ENCODE measurements at regions not wholly inside any gene's neighbourhood (a gene's known extent, or its start where the extent isn't known, plus 50 kb on each side); places are given as distances from the start of the nearest gene placed in this dataset.

DNA sequence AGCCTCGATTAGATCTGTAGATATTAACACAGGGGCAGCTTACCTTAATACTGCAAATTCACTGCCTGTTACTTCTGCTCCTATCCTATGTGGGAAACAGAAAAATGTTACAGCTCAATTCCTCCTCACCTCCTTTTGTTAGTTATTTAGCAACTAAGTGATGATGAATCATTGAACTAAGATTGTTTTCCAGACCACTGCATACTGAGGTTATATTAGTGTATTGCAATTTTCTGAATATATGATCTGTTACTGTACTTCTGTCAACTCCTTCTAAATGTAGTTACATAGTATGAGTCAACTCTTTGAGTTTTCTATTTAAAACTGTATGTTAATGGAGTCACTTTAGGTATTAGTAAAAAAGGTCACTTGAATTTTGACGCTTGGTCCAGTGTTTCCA lies 331.5 kb upstream of the SLCO3A1 start:
- ATAC-seq = no peak
- Histone ChIP-seq H3K4me3 (replicated peaks in 1 of 2; ENCODE audit: low read depth in 1 of 2, low read length in 2 of 2) (no peak overlapping the region), H3K9me2 (ENCODE audit: insufficient read depth) (no peaks in the 10 kb centered on the region), H3K36me3 (ENCODE audit: control insufficient read depth in 1 of 2, insufficient read depth in 2 of 2, low read length in 2 of 2) (no peaks in the 10 kb centered on the region), H3K4me1 (ENCODE audit: control insufficient read depth in 1 of 2, insufficient read depth in 2 of 2, low read length in 2 of 2) (no peaks in the 10 kb centered on the region), H2AFZ (ENCODE audit: low read depth, low read length, poor library complexity, severe bottlenecking) (no peak overlapping the region), H3K27me3 (ENCODE audit: insufficient read depth, low read length) (peaks cover 5% of the 10 kb centered on the region; the same call in 1 of the 2 replicates), H3K79me2 (ENCODE audit: insufficient read depth, low read length) (no peaks in the 10 kb centered on the region), H4K20me1 (ENCODE audit: insufficient read depth) (no peaks in the 10 kb centered on the region), H3K4me2 (ENCODE audit: low read length) (no peak overlapping the region), H3K9ac (ENCODE audit: low read length) (no peak overlapping the region), H3K9me3 (ENCODE audit: control insufficient read depth in 1 of 2, insufficient read depth in 1 of 2, low read depth in 1 of 2, low read length in 2 of 2) (no peaks in the 10 kb centered on the region), H3K27ac (ENCODE audit: low read depth, low read length) (no peak overlapping the region)
- BruUV-seq (replicated peaks) = no TSS peak
- RAD21 ChIA-PET (ENCODE audit: low non-redundant PET in 1 of 2, low total read pairs in 2 of 2, uncharacterized antibody in 2 of 2, unreplicated experiment in 2 of 2) = interaction anchor here in 1 of 2 experiments (0.6 kb wide), 1 partner anchor 316 kb away, joined by 3 read pairs; no protein-coding TSS in a partner anchor
- CTCF ChIA-PET = no interaction called here
- TF ChIP-seq POLR2A (IDR thresholded peaks at IDR 0.05; ENCODE audit: borderline replicate concordance, extremely low read depth, insufficient read depth, insufficient read length) = no peak
- TF ChIP-seq REST (IDR thresholded peaks at IDR 0.05; ENCODE audit: low read depth) = no peak
- TF ChIP-seq ZNF274 (IDR thresholded peaks at IDR 0.05; ENCODE audit: low read depth, low read length) = no peak
- TF ChIP-seq SP1 (IDR thresholded peaks at IDR 0.05; ENCODE audit: low read depth) = no peak
- TF ChIP-seq ATF3 (IDR thresholded peaks at IDR 0.05) = no peak
- TF ChIP-seq YY1 (IDR thresholded peaks at IDR 0.05; ENCODE audit: extremely low read depth, insufficient replicate concordance, low read depth, low read length) = no peak
- no peak for TF ChIP-seq CEBPB (IDR thresholded peaks at IDR 0.05; ENCODE audit: low read depth)
- TF ChIP-seq CBX3 (IDR thresholded peaks at IDR 0.05; ENCODE audit: low read depth) = no peak
- TF ChIP-seq POLR2AphosphoS5 (IDR thresholded peaks at IDR 0.05; ENCODE audit: low read depth, low read length) = no peak
- TF ChIP-seq RAD21 (IDR thresholded peaks at IDR 0.05; ENCODE audit: low read depth) = no peak
- TF ChIP-seq, protein P1, sequence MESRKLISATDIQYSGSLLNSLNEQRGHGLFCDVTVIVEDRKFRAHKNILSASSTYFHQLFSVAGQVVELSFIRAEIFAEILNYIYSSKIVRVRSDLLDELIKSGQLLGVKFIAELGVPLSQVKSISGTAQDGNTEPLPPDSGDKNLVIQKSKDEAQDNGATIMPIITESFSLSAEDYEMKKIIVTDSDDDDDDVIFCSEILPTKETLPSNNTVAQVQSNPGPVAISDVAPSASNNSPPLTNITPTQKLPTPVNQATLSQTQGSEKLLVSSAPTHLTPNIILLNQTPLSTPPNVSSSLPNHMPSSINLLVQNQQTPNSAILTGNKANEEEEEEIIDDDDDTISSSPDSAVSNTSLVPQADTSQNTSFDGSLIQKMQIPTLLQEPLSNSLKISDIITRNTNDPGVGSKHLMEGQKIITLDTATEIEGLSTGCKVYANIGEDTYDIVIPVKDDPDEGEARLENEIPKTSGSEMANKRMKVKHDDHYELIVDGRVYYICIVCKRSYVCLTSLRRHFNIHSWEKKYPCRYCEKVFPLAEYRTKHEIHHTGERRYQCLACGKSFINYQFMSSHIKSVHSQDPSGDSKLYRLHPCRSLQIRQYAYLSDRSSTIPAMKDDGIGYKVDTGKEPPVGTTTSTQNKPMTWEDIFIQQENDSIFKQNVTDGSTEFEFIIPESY (IDR thresholded peaks at IDR 0.05; ENCODE audit: extremely low read depth, insufficient replicate concordance, low read length) = no peak
- TF ChIP-seq MAX (IDR thresholded peaks at IDR 0.05) = no peak
- TF ChIP-seq SRF (IDR thresholded peaks at IDR 0.05; ENCODE audit: low read depth) = no peak
- no peak for TF ChIP-seq JUND (IDR thresholded peaks at IDR 0.05)
- TF ChIP-seq, protein P2, sequence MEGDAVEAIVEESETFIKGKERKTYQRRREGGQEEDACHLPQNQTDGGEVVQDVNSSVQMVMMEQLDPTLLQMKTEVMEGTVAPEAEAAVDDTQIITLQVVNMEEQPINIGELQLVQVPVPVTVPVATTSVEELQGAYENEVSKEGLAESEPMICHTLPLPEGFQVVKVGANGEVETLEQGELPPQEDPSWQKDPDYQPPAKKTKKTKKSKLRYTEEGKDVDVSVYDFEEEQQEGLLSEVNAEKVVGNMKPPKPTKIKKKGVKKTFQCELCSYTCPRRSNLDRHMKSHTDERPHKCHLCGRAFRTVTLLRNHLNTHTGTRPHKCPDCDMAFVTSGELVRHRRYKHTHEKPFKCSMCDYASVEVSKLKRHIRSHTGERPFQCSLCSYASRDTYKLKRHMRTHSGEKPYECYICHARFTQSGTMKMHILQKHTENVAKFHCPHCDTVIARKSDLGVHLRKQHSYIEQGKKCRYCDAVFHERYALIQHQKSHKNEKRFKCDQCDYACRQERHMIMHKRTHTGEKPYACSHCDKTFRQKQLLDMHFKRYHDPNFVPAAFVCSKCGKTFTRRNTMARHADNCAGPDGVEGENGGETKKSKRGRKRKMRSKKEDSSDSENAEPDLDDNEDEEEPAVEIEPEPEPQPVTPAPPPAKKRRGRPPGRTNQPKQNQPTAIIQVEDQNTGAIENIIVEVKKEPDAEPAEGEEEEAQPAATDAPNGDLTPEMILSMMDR (IDR thresholded peaks at IDR 0.05 in 2 of 3, conservative IDR thresholded peaks at IDR 0.05 in 1 of 3; ENCODE audit: borderline replicate concordance in 1 of 3, insufficient read depth in 1 of 3, low read depth in 2 of 3, low read length in 2 of 3) = no peak
- no peak for TF ChIP-seq ELF1 (IDR thresholded peaks at IDR 0.05; ENCODE audit: borderline replicate concordance, low read depth)
- TF ChIP-seq EGR1 (IDR thresholded peaks at IDR 0.05; ENCODE audit: low read depth) = no peak
- no peak for TF ChIP-seq ZFX (IDR thresholded peaks at IDR 0.05)
- TF ChIP-seq EZH2phosphoT487 (IDR thresholded peaks at IDR 0.05; ENCODE audit: borderline replicate concordance) = no peak
- TF ChIP-seq SIN3A (IDR thresholded peaks at IDR 0.05; ENCODE audit: low read depth) = no peak
- intact Hi-C loops (cut with micrococcal nuclease) = no loop called here
- POLR2A ChIA-PET = no interaction called here
- no peak for DNase-seq (ENCODE audit: low read depth, low spot score)

Data from HCT116 (cell line).